ENCODE measurements at regions not wholly inside any gene's neighbourhood (a gene's known extent, or its start where the extent isn't known, plus 50 kb on each side); places are given as distances from the start of the nearest gene placed in this dataset.
A peak's percentile ranks its signal among the peaks of the same experiment; 100 is the strongest.

DNA sequence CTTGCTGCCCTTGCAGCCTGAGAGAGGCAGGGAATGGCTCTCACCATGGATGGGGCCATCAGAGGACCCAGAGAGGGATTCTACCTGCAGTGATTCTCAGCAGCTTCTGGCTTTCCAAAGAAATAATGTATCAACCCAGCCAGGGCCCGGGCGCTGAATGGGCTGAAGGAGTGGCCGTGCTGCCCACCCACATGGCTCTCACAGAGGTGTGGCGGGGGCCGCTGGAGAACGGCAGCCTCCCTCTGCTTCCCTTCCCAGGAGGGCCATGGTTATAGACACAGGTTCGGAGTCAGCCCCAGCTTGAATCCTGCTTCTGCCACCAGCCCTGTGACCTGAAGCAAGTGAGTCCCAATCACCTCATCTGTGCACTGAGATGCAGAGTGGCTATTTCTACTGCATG is 82.7 kb downstream of the THAP12 start:
- peaks cover 3 to 4% of the 10 kb centered on the region in 2 donors for H3K4me1 Mint-ChIP-seq (ENCODE audit: low read depth in 2 of 2)
- ATAC-seq (replicated peaks) = no peak
- H3K27ac Mint-ChIP-seq = no peak overlapping the region
- no peaks in the 10 kb centered on the region for H3K36me3 Mint-ChIP-seq (ENCODE audit: insufficient read depth)
- no peaks in the 10 kb centered on the region for H3K9me3 Mint-ChIP-seq
- DNase-seq = no peak
- peaks cover 0 to 18% of the 10 kb centered on the region in 2 donors for H3K27me3 Mint-ChIP-seq
- no peak overlapping the region for H3K4me3 Mint-ChIP-seq

DNA sequence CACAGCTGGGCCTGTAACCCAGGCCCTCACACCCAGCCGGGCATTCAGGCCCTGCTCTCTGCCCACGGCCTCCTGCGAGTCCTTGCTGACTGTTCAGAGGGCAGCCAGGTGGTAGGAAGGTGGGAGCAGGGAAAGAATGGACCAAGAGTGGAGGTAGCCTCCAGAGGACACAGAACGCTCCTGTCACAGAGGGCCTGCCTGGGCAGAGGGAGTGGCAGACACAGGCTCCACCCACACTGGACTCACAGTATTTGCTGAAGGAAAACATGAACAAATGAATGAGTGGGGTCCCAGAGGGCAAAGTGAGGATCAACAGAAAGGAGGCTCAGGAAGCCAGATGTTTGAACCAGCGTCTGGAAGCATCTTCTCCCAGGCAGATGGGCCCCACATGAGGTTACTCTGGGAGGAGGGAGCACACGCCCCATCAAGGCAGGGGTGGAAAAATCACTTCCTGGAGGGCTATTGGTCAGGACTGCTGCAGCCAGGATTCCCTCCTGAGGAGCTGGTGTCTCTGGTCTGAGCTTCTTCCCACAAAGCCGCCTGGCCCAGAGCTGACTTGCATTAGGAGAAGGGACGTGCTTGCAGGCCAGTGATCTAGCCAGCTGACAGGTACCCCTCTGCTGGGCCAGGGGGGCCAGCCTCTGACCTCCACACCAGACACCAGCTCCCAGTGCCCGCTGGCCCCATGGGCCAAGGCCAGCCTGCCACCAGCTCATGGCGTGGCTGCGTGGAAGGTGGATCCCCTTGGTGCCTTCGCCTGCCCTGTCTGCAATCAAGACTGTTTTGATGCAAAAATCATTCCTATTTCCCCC is 84.0 kb downstream of the THAP12 start:
- Mint-ChIP-seq H3K27ac (peak overlapping the region in 1 of 2 donors; percentile 46), H3K4me3 (no peak overlapping the region), H3K27me3 (peaks cover 0 to 15% of the 10 kb centered on the region in 2 donors), H3K36me3 (ENCODE audit: insufficient read depth) (no peaks in the 10 kb centered on the region), H3K4me1 (ENCODE audit: low read depth in 2 of 2) (peaks cover 8 to 9% of the 10 kb centered on the region in 2 donors), H3K9me3 (no peaks in the 10 kb centered on the region)
- no peak for DNase-seq
- ATAC-seq (replicated peaks) = no peak

GRCh38 chr11:76293189-76293631 is 86.9 kb upstream of the WNT11 start:
- DNase-seq = no peak
- peak overlapping the region; percentile 42 to 52 for H3K4me3 Mint-ChIP-seq
- peaks cover 0 to 9% of the 10 kb centered on the region in 2 donors for H3K27me3 Mint-ChIP-seq
- H3K36me3 Mint-ChIP-seq (ENCODE audit: insufficient read depth) = no peaks in the 10 kb centered on the region
- H3K27ac Mint-ChIP-seq = no peak overlapping the region
- H3K9me3 Mint-ChIP-seq = no peaks in the 10 kb centered on the region
- no peak for ATAC-seq (replicated peaks)
- H3K4me1 Mint-ChIP-seq (ENCODE audit: low read depth in 2 of 2) = peaks cover 11 to 12% of the 10 kb centered on the region in 2 donors

DNA sequence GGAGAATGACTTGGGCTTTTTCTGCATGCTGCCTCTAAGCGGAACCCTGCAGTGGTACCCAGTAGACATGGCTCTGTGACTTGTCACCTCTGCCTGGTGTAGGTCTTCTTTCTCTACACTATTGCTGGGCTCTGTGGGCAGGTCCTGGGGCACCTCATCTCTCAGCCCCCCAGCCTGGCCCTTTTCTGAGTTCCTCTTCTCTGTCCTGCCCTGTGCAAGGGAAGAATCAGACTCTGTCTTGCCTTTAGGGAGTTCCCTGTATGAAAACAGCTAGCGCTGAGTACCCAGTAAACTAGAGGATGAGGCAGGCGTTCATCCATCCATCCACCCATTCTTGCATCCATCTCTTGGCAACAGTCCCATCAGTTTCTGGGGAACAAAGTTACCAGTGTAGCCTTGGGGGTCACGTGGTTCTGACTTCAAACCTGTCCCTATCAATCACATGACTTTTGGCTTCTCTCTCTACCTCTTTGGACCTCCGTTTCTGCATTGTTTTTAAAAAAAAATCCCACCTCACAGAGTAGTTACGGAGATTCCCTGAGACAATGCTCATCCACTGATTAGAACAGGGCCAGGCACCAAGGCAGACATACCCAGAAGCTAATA is 86.4 kb upstream of the WNT11 start:
- H3K9me3 Mint-ChIP-seq = no peaks in the 10 kb centered on the region
- peaks cover 17% of the 10 kb centered on the region in 2 donors for H3K4me1 Mint-ChIP-seq (ENCODE audit: low read depth in 2 of 2)
- ATAC-seq (replicated peaks) (no peak), DNase-seq (no peak)
- H3K27me3 Mint-ChIP-seq = peaks cover 0 to 9% of the 10 kb centered on the region in 2 donors
- H3K4me3 Mint-ChIP-seq = peak overlapping the region; percentile 42 to 52
- H3K27ac Mint-ChIP-seq = no peak overlapping the region
- no peaks in the 10 kb centered on the region for H3K36me3 Mint-ChIP-seq (ENCODE audit: insufficient read depth)

DNA sequence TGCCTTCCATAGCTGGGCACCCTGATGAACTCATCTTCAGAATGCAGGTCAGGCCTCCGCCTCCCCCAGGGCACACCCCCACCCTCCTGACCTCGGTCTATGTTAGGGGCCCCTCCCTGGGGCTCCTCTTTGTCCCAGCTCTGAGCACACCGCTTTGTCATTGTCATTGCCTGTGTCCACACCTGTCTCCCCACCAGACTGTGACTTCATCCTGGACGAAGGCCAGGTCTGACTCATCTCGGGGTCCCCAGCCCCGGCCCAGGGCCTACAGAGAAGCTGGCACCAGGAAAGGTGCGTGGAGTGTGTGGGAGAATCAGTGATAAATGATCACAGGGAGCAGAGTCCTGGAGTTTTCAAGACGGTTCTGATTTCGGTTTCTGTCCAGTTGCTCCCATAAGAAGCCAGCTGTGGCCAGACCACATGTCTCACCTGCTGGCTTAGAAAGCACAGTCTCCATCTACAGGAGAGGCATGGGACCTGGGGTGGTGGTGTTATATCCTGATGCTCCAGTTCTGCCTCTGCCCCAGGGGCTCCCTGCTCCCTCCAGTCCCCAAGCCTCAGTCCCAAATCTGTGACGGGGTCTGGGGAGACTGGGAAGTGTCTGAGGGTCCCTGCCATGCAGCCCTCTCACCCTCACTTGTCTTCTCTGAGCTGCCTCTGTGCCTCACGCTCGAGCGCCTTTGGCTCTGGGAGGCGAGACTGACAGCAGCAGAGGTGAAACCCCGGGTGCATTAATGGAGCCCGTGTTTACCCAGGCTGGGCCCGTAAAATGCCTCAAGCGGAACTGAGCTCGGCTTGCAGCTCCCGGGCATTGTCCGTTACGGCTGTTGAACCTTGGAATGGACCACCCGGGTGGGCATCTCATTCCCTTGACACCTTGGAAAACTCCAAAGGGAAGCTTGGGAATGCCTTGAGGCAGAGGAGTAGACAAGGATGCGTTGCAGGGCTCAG is 85.5 kb upstream of the WNT11 start:
- H3K36me3 Mint-ChIP-seq (ENCODE audit: insufficient read depth) = no peaks in the 10 kb centered on the region
- no peak overlapping the region for H3K4me3 Mint-ChIP-seq
- no peaks in the 10 kb centered on the region for H3K9me3 Mint-ChIP-seq
- DNase-seq = no peak
- ATAC-seq (replicated peaks) = no peak
- H3K4me1 Mint-ChIP-seq (ENCODE audit: low read depth in 2 of 2) = peaks cover 24% of the 10 kb centered on the region in 2 donors
- no peak overlapping the region for H3K27ac Mint-ChIP-seq
- H3K27me3 Mint-ChIP-seq = peaks cover 0 to 9% of the 10 kb centered on the region in 2 donors

DNA sequence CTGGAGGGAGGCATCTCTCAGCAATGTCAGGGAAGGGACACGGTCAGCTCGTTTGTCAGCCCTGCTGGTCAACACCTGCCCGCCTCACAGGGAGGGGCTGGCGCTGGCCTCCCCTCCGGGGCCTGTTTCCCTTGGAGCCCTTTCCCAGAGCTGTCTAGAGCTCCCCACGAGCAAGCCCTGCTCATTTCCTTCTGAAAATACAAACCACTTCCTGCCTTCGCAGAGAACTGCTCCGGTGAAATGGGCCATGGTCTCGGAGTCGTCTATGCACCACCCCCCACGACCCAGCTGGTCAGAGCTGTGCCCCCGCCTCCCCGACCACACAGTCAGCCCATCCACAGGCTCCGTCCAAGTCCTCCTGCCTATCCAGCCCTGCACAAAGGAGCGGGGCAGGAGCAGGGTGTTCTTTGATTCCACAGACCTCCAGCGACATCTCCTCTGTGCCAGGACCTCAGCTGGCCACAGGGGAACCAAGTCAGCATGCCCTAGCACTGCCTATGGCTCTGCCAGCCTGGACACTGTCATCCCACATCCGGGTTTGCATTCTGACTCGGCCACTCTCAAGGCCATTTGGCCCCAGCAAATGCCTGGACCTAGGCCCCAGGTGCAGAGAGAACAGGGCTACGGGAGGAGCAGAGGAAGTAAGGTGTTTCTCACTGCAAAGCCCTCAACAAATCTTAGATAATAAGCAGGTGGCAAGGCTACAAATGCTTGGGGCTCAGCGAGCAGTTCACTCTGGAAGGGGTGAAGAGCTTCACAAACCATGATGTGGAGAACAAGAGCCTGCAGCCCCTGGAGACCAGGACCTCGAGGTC is 82.1 kb upstream of the WNT11 start:
- DNase-seq = no peak
- peaks cover 0 to 5% of the 10 kb centered on the region in 2 donors for H3K27me3 Mint-ChIP-seq
- H3K4me3 Mint-ChIP-seq = peak overlapping the region; percentile 51 to 77
- no peaks in the 10 kb centered on the region for H3K9me3 Mint-ChIP-seq
- peak overlapping the region; percentile 86 to 92 for H3K27ac Mint-ChIP-seq
- H3K4me1 Mint-ChIP-seq (ENCODE audit: low read depth in 2 of 2) = peaks cover 23 to 24% of the 10 kb centered on the region in 2 donors
- ATAC-seq (replicated peaks) = peak; percentile 66
- H3K36me3 Mint-ChIP-seq (ENCODE audit: insufficient read depth) = no peaks in the 10 kb centered on the region

- no peaks in the 10 kb centered on the region for H3K9me3 Mint-ChIP-seq
- peak overlapping the region; percentile 86 to 92 for H3K27ac Mint-ChIP-seq
- no peaks in the 10 kb centered on the region for H3K36me3 Mint-ChIP-seq (ENCODE audit: insufficient read depth)
- ATAC-seq (replicated peaks) = no peak
- peaks cover 19 to 25% of the 10 kb centered on the region in 2 donors for H3K4me1 Mint-ChIP-seq (ENCODE audit: low read depth in 2 of 2)
- DNase-seq = no peak
- H3K4me3 Mint-ChIP-seq = no peak overlapping the region
- no peaks in the 10 kb centered on the region for H3K27me3 Mint-ChIP-seq
Observed at GRCh38 chr11:76287227-76287626, 80.9 kb upstream of the WNT11 start.

GRCh38 chr11:76285397-76286104 is 79.2 kb upstream of the WNT11 start:
- no peak for DNase-seq
- H3K36me3 Mint-ChIP-seq (ENCODE audit: insufficient read depth) = no peaks in the 10 kb centered on the region
- peak overlapping the region; percentile 45 to 61 for H3K27ac Mint-ChIP-seq
- no peak for ATAC-seq (replicated peaks)
- no peak overlapping the region for H3K4me3 Mint-ChIP-seq
- no peaks in the 10 kb centered on the region for H3K9me3 Mint-ChIP-seq
- peaks cover 19 to 28% of the 10 kb centered on the region in 2 donors for H3K4me1 Mint-ChIP-seq (ENCODE audit: low read depth in 2 of 2)
- H3K27me3 Mint-ChIP-seq = no peaks in the 10 kb centered on the region

DNA sequence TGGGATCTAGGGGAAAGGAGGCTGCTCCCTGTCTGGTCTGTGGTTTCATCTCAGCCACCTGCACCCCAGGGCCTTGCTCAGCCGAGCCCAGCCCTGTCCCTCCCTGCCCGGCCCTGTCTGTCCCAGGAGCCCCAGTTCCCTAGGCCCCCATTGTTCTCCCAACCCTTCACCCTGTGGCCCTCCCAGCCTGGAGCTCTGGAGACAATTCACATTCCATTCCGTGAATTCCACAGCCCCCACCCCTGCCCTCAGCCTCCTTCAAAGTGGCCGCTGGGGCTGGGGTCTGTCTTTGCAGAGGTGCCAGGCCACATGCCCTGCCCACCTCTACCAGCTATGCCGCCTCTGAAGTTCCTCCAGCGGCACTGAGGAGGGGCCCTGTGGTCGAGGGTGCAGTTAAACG is 77.9 kb upstream of the WNT11 start:
- Mint-ChIP-seq H3K4me1 (ENCODE audit: low read depth in 2 of 2) (peaks cover 19 to 28% of the 10 kb centered on the region in 2 donors), H3K9me3 (no peaks in the 10 kb centered on the region), H3K27me3 (no peaks in the 10 kb centered on the region), H3K27ac (no peak overlapping the region), H3K36me3 (ENCODE audit: insufficient read depth) (no peaks in the 10 kb centered on the region), H3K4me3 (no peak overlapping the region)
- ATAC-seq (replicated peaks) (no peak), DNase-seq (no peak)

DNA sequence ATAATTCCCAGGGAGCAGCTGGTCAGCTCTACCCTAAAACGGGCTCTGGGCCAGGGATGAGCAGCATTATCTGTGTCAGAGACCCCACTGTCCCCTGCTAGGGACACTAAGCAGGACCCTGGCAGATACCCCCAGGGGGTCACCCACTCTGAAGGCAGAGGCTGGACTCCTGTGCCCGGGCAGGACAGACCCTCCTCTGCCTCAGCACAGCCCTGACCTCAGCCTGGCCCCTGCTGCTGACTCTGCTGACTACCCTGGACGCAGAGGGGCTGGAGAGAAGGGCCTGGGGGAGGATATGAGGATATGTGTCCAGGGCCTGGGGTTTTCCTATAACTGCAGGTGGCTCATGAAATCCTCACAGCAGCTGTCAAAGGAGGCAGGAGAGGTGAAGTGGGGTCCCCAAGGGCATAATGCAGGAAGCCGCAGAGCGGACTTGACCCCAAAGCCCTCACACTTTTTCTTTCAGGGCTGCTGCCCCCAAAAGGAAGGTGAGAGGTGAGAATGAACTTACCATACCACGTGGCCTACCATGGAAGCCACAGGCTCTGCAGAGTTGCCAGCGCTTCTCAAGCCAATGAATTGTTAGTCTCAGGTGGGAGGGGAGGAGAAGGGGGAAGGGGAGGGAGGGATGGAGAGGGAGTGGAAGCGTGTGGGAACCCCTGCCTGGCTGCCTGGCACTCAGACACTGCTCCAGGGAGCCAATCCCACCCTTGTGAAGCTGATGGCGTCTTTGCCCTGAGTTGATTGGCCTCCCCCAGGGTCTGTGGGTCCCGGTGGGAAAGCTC is 76.7 kb upstream of the WNT11 start:
- DNase-seq = no peak
- no peaks in the 10 kb centered on the region for H3K36me3 Mint-ChIP-seq (ENCODE audit: insufficient read depth)
- H3K27ac Mint-ChIP-seq = peak overlapping the region in 1 of 2 donors; percentile 49
- no peak overlapping the region for H3K4me3 Mint-ChIP-seq
- H3K4me1 Mint-ChIP-seq (ENCODE audit: low read depth in 2 of 2) = peaks cover 14 to 21% of the 10 kb centered on the region in 2 donors
- no peaks in the 10 kb centered on the region for H3K9me3 Mint-ChIP-seq
- H3K27me3 Mint-ChIP-seq = no peaks in the 10 kb centered on the region
- no peak for ATAC-seq (replicated peaks)

DNA sequence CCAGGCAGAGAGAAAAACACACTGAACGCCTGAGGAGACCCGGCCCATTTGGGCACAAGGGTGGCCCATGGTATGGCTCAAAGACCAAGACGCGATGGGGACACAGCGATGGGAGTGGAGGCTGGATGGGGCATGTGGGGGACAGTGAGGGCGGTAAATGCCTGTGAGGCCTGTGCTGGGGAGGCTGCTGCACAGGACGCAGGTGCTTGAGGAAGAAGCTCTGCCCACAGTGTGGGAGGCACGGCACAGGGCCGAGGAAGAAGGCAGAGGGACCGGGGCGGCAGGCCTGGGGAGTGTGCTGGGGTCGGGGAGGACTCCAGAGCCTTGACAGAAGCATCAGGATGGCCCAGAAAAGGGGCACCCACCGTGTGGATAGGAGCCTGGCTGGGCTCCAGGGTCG is 75.9 kb upstream of the WNT11 start:
- H3K4me3 Mint-ChIP-seq = no peak overlapping the region
- ATAC-seq (replicated peaks) (no peak), DNase-seq (no peak)
- no peaks in the 10 kb centered on the region for H3K9me3 Mint-ChIP-seq
- peaks cover 5 to 13% of the 10 kb centered on the region in 2 donors for H3K4me1 Mint-ChIP-seq (ENCODE audit: low read depth in 2 of 2)
- no peaks in the 10 kb centered on the region for H3K36me3 Mint-ChIP-seq (ENCODE audit: insufficient read depth)
- peak overlapping the region in 1 of 2 donors; percentile 16 for H3K27ac Mint-ChIP-seq
- H3K27me3 Mint-ChIP-seq = no peaks in the 10 kb centered on the region

DNA sequence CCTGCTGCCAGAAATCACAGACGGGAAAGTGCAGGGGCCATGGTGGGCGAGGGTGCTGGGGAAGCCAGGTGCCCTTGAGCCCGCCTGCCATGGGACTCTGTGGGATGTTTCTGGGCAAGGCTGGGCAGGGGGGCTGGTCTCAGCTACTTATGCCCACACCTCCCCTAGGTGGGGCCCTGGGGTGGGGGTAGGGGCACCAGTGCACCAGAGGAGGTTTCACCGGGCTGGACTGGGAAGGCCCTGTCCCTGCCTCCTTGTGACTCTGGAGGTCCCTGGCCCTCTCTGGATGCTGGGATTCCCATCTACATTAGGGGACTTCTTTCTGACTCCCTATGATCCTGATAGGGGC is 75.2 kb upstream of the WNT11 start:
- H3K4me3 Mint-ChIP-seq = no peak overlapping the region
- no peak for DNase-seq

More for the DNA sequence above, 75.2 kb upstream of the WNT11 start:
- Mint-ChIP-seq H3K4me1 (ENCODE audit: low read depth in 2 of 2) (peaks cover 4 to 10% of the 10 kb centered on the region in 2 donors), H3K27me3 (no peaks in the 10 kb centered on the region), H3K9me3 (no peaks in the 10 kb centered on the region), H3K36me3 (ENCODE audit: insufficient read depth) (no peaks in the 10 kb centered on the region), H3K27ac (no peak overlapping the region)
- ATAC-seq (replicated peaks) = no peak
